Endothelial cell (in vitro differentiated cells): ENCODE measurements at regions not wholly inside any gene's neighbourhood (a gene's known extent, or its start where the extent isn't known, plus 50 kb on each side); places are given as distances from the start of the nearest gene placed in this dataset.

ENCODE experiments used
- DNase-seq: peaks from one replicate; pipeline ENCODE4 v3.0.0; 2021; ENCODE audit warnings: low spot score
- H3K27ac Mint-ChIP-seq: one replicate; pipeline ENCODE4 v1.8.0; 2021; ENCODE audit warnings: mixed read lengths, inconsistent platforms; ENCODE audit not compliant: unreplicated experiment
- H3K27me3 Mint-ChIP-seq: one replicate; pipeline ENCODE4 v1.8.0; 2021; ENCODE audit warnings: mild to moderate bottlenecking, moderate library complexity, mixed read lengths, inconsistent platforms; ENCODE audit not compliant: unreplicated experiment
- H3K36me3 Mint-ChIP-seq: one replicate; pipeline ENCODE4 v1.8.0; 2021; ENCODE audit warnings: mild to moderate bottlenecking, low read depth, mixed read lengths, inconsistent platforms; ENCODE audit not compliant: unreplicated experiment
- H3K4me1 Mint-ChIP-seq: one replicate; pipeline ENCODE4 v1.8.0; 2021; ENCODE audit warnings: mild to moderate bottlenecking, mixed read lengths, inconsistent platforms; ENCODE audit not compliant: unreplicated experiment
- H3K4me3 Mint-ChIP-seq: one replicate; pipeline ENCODE4 v1.8.0; 2021; ENCODE audit warnings: mild to moderate bottlenecking, mixed read lengths, inconsistent platforms; ENCODE audit not compliant: unreplicated experiment
- H3K9me3 Mint-ChIP-seq: one replicate; pipeline ENCODE4 v1.8.0; 2021; ENCODE audit warnings: mixed read lengths, inconsistent platforms; ENCODE audit not compliant: unreplicated experiment
- CTCF ChIP-seq: fragments of 200-600 bp; sonication (generic); IDR thresholded peaks from one replicate; pipeline ENCODE4 v1.5.0; 2021; ENCODE audit warnings: antibody characterized with exemption; ENCODE audit not compliant: unreplicated experiment

DNA sequence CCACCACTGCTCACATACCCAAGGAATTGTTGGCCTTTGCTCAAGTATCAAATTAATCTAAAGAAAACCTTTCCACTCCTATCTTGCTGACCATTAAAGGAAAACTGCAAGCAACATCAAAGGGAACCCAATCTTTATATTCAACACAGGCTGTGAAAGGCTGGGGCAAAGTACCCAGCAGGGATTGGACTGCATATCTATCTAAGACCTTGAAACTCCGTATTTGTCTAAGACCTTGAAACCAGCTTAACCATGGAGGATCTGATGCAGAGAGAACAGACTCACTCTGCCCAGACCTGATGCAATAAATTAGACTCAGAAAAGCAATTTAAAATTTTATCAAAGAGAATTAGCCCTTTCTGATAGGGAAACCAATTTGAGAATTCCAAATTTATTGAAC is 102.2 kb downstream of the DIO2 start:
- Mint-ChIP-seq H3K27me3 (no peaks in the 10 kb centered on the region), H3K36me3 (no peaks in the 10 kb centered on the region), H3K4me3 (no peak overlapping the region), H3K27ac (no peak overlapping the region), H3K4me1 (no peaks in the 10 kb centered on the region), H3K9me3 (no peaks in the 10 kb centered on the region)
- DNase-seq: no peak
- no peak for TF ChIP-seq CTCF

- H3K36me3 Mint-ChIP-seq: no peaks in the 10 kb centered on the region
- H3K27me3 Mint-ChIP-seq: no peaks in the 10 kb centered on the region
- no peaks in the 10 kb centered on the region for H3K4me1 Mint-ChIP-seq
- TF ChIP-seq CTCF: no peak
- no peak overlapping the region for H3K27ac Mint-ChIP-seq
- no peaks in the 10 kb centered on the region for H3K9me3 Mint-ChIP-seq
- no peak for DNase-seq
- H3K4me3 Mint-ChIP-seq: no peak overlapping the region
Measured at GRCh38 chr14:80108430-80108829, 102.9 kb downstream of the DIO2 start.

- Mint-ChIP-seq H3K36me3 (no peaks in the 10 kb centered on the region), H3K4me1 (no peaks in the 10 kb centered on the region)
Measured at GRCh38 chr14:80105488-80105994, 105.8 kb downstream of the DIO2 start.

DNA sequence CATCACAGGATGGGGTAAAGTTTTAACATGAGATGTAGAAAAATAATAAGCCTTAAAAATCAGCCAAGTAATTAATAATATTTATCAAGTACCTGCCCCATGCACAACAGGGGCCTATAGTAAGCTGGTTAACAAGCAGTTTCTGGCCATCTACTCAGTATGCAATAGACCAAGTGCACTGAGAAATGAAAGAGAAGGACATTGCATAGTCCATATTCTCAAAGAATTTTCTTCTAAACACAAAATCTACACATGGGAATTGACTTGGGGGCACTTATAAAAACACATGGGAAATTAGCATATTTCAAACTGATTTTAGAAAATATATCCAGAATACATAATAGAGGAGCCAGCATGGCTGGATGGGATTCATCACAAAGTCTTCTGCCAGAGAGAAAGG is 109.5 kb downstream of the DIO2 start:
- Mint-ChIP-seq H3K27ac (no peak overlapping the region), H3K4me3 (no peak overlapping the region)
- TF ChIP-seq CTCF: no peak

More at GRCh38 chr14:80105488-80105994, 105.8 kb downstream of the DIO2 start:
- no peak for DNase-seq
- no peaks in the 10 kb centered on the region for H3K27me3 Mint-ChIP-seq
- no peak for TF ChIP-seq CTCF
- H3K4me3 Mint-ChIP-seq: no peak overlapping the region
- H3K27ac Mint-ChIP-seq: no peak overlapping the region
- no peaks in the 10 kb centered on the region for H3K9me3 Mint-ChIP-seq

DNA sequence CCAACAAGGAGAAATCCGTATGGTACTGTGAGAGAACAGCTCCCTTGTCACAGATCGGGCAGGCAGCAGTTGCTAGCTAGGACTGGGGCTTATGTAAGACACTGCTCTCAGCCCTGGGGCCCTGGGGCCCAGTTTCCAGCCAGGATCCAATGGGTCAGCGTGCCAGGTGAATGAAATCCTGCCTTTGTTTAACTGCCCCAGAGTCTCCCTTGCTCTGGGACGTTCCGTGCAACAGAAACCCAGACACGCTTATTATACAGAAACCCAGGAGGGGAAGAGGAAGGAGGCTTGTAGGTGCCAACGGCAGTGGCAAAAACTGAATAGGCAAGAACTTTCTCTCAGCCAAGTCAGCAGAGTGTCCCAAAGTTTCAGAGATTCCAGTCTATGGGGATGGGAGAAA is 110.6 kb downstream of the DIO2 start:
- no peak overlapping the region for H3K27ac Mint-ChIP-seq
- no peak for DNase-seq
- no peaks in the 10 kb centered on the region for H3K27me3 Mint-ChIP-seq
- H3K36me3 Mint-ChIP-seq: no peaks in the 10 kb centered on the region
- TF ChIP-seq CTCF: no peak
- H3K4me1 Mint-ChIP-seq: no peaks in the 10 kb centered on the region
- no peak overlapping the region for H3K4me3 Mint-ChIP-seq
- no peaks in the 10 kb centered on the region for H3K9me3 Mint-ChIP-seq

More for the DNA sequence above, 109.5 kb downstream of the DIO2 start:
- no peaks in the 10 kb centered on the region for H3K9me3 Mint-ChIP-seq
- H3K4me1 Mint-ChIP-seq: no peaks in the 10 kb centered on the region
- H3K36me3 Mint-ChIP-seq: no peaks in the 10 kb centered on the region
- no peaks in the 10 kb centered on the region for H3K27me3 Mint-ChIP-seq
- DNase-seq: no peak
